Iris pigment epithelial cell (primary cell): ENCODE measurements at regions not wholly inside any gene's neighbourhood (a gene's known extent, or its start where the extent isn't known, plus 50 kb on each side); places are given as distances from the start of the nearest gene placed in this dataset.
A peak's percentile ranks its signal among the peaks of the same experiment; 100 is the strongest.

Experiments
- DNase-seq: peaks from one replicate; pipeline ENCODE4 v3.0.0-alpha.2; 2011; ENCODE audit warnings: low read depth

DNA sequence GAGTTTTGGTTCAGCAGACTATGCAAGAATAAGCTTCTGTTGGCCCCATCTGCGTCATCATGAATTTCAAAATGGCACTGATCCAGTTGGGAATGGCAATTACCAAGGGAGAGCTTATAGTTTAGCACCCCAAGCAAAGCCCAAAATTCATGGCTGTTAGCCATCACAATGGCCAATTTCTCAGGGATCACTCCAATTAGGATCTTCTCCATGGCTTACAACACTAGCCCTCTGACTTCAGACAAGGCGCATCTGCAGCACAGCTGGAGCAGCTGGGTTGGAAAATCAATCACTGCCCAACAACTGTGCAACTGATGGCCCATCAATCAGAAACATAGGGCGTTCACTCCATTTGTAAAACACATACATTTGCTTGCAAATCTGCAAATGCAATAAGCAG is 273.6 kb downstream of the SRBD1 start:
- no peak for DNase-seq

- no peak for DNase-seq
Measured at GRCh38 chr2:45334205-45334604, 276.9 kb downstream of the SRBD1 start.

- DNase-seq = no peak
Measured at GRCh38 chr2:45332567-45332966, 278.5 kb downstream of the SRBD1 start.

DNA sequence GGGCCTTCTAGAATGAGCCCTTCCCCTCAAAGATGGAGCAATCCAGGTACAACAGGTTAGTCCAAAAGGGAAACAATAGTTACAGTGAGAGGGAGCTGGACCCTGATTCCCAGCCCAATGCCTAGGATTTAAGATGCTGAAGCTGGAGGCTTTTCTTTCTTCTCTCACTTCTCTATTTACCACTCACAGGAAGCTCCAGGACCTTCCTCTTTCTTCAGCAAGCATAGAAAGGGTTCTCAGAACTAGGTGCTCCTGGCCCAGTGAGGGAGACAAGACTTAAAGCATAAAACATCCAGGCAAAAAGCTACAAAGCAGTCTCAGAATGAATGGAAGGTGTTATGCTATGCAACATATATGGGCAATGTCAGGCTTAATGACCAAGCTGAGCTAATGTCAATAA is 279.0 kb downstream of the SRBD1 start:
- no peak for DNase-seq

DNA sequence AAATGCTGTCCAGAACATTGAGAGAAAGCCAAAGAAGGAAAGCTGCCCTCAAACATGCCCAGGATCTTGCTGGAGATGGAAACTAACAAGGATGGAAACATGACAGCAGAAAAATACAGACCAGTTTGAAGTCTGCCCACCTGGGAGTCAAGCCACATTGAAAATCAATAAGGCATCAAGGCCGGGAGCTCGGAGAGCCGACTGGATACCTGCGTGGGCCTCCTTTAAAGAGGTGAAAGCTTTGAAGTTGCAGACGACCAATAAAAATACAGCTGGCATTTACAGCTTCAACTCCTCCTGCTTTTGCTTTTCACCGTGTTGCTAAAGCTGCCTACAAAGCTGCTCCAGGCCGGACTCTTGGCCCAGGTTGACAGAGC is 279.7 kb downstream of the SRBD1 start:
- DNase-seq = no peak

DNA sequence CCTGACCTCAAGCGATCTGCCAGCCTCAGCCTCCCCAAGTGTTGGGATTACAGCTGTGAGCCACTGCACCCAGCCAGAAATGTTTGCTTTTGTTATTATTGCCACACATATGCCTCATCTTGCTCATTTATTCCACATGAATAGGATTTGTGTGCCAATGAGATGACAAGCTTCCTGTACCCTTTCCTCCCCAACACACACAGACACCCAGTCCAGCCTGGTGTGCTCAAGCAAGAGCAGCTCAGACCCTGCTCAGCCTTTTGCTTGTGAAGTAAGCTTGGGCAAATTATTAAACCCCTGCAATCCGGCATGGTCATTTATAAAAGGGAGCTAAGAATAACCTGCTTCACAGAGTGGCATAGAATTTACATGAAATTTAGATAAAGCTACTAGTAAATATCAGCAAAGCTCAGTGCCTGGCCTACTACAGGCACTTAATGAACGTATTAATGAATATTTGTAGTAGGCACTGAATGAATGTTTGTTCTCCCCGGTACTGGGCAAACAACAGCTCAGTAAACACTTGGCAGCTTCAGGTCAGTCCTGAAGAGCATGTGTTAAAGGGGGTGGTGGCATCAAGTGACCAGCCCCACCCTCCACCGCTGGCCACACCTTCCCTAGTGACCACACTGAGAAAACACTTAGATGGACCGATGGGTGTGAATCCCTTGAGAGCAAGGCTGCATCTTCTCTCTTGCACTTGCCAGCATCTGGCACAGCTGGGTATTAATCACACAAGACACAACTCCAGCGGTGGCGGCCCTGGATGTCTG is 280.2 kb downstream of the SRBD1 start:
- DNase-seq = peak; percentile 27

- no peak for DNase-seq
Measured at GRCh38 chr2:45330108-45330507, 281.0 kb downstream of the SRBD1 start.

DNA sequence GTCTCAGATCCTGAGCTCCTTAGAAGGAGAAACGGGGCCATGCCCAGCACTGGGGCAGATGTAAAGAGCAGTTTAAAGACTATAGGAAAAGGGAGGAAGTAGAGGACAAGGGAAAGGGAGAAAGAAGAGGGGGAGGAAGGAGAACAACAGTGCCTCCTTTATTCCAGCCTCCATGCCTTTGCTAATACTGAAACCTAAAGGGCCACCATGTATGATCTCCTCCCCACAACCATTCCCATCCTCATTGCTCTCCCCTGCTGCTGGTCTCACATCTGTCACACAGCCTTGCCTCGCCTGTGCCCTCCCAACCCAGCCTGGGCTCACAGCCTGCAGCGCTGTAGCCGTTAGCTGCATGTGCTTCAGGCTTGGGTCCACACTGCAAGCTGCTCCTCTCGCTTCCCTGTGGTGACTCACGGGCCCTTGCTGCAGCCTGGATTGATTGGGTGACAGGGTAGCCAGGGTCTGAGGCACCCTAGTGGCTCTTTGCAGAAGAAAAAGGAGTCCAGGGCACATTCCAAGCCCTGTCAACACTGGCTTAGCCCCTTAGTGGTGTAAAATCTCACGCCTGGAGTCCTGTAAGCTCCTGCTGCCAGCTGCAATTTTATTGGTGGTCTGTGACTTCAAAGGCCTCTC is 281.9 kb downstream of the SRBD1 start:
- DNase-seq = peak; percentile 28

GRCh38 chr2:45328264-45328870 is 282.7 kb downstream of the SRBD1 start:
- DNase-seq = no peak

DNA sequence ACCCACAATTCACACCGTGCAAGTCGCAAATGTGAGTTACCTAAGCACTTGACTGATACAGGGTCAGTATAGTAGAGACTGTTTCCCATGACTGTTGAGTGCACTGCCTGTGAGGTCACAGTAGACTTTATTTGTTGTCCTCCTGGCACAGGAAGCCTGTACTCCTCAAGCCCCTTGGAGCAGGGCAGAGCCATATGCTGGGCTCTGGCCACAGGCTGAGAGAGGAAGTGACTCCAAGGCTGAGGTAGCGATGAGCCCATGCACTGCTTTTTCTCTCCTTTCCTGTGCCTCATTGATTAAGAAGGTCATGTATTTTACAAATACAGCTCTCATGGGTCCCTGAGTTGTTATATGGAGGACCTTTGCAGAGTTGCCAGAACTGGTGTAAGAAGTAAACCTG is 287.7 kb downstream of the SRBD1 start:
- no peak for DNase-seq

GRCh38 chr2:45320956-45321355 is 290.1 kb downstream of the SRBD1 start:
- DNase-seq = no peak

DNA sequence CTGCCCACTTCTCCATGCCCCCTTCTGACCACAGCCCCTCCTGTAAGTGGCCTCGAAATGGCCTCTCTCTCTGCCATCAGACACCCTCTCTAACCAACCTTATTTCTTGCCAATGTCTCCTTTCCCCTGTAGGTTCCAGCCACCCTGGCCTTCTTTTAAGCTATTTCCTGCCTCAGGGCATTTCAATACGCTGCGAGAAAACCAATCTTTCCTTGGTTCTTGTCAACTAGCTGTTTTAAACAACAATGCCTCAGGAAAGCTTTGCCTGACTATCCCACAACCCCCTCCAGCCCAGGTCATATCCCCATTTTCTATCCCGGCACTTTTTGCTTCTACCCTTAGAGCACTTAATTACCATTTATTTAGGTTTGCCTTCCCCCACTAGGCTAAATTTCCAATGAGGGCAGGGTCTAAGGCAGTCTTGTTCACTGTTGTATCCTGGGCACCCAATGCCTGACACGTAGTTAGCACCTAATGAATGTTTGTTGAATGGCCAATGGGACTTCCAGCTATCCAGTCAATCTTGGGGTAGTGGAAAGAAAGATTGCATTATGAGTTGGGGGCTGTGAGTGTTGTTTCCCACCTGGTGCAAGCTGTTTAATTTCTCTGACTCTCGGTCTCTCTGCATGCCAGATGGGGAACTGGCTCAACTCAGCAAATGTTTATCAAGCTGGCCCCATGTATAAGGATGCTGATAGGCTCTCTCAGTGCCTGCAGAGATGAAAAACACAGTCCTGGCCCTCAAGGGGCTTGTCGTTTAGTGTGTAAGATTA is 291.2 kb downstream of the SRBD1 start:
- no peak for DNase-seq

GRCh38 chr2:45318686-45319085 is 292.4 kb downstream of the SRBD1 start:
- DNase-seq = no peak

DNA sequence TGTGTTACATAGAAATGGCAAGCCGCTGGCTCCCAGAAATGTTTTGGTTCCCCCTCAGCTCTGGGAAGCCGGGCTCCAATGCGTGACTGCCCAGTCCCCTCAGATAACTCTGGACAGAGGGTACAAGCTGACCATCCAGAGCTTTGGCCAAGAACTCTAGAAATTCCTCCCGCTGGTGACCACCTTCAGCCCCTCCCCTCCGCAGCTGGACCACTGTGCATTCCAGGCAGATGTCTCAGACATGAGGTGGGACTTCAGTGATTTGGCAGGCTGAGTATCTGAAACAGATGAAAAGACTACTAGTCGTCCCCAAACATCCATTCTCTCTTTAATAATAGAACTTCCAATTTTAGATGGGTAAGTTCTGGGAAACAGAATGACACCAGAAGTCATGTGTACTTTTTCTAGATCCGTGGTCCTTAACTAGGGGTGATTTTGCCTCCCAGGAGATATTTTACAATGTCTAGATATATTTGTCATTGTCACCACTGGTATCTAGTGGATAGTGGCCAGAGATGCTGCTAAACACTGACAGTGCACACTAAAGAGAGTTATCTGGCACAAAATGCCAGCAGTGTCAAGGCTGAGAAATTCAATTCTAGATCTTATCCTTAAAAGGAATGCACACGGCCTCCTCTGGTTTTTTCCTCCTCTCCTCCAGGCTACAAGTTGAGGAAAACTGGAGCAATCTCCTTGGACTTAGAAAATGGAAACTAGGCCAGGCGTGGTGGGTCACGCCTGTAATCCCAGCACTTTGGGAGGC is 294.3 kb downstream of the SRBD1 start:
- DNase-seq = no peak

DNA sequence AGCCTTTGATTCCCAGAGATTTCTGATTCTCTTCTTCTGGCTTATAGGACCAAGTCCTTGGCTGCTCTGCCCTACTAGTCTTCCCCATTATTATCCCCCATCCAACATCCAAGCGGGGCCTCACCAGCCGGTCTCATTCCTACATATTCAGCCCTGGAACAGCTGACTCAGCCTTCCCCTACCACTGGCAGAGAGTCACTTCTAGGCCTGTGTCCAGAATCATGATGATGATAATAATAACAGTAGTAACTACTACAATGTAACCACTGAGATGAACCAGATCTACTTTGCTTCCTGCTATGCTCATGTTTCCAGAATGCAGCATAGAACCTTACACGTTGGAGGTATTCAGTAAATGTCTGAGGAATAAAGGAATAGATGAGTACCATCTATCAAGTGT is 295.2 kb downstream of the SRBD1 start:
- DNase-seq = peak; percentile 87

DNA sequence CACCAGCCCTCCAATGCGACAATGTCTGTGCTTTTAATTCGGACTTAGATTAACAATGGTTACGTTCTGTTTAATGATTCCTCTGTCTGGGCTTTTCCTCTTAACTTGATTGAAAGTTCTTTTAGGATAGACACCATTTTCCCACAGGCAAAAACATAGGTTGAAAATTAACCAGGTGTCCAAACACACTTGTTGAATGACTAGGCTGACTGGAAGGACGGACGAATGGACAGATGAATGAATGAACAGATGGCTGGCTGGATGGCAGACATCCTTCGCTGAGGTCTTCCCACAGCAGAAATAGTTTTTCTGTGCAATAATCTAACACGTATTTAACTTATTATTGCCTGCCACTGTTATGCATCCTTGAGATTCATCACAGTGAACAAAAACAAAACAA is 298.8 kb downstream of the SRBD1 start:
- no peak for DNase-seq

DNA sequence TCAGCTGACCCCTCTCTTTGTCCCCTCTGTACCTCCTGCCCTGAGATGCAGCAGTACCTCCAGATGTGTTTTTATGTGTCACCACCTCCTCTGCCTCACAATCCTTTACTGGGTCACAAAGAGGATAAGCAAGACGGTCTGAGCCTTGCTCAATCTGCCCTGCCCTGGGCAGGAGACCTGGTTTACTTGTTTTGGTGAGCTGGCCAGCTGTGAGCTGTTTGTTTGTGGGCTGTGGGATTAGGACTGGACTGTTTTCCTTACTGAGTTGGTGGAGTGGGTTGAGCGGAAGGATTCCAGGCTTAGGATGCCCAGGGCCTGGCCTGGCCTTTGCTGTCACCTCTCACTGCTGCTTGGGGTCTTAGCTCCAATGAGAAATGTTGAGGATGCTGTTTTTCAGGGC is 299.5 kb downstream of the SRBD1 start:
- DNase-seq = no peak

GRCh38 chr2:45307147-45307546 is 297.9 kb upstream of the SIX2 start:
- DNase-seq = no peak

GRCh38 chr2:45305599-45305998 is 296.3 kb upstream of the SIX2 start:
- DNase-seq = no peak

GRCh38 chr2:45303417-45304202 is 294.4 kb upstream of the SIX2 start:
- no peak for DNase-seq
